Urinary bladder (tissue), 3 donors: ENCODE measurements at regions not wholly inside any gene's neighbourhood (a gene's known extent, or its start where the extent isn't known, plus 50 kb on each side); places are given as distances from the start of the nearest gene placed in this dataset.

ENCODE experiments used
- DNase-seq: peaks from one replicate; pipeline ENCODE4 v3.0.0-alpha.2; 2015; ENCODE audit errors: extremely low spot score
- H3K27ac ChIP-seq: one replicate; pipeline ENCODE4 v1.5.1; 2013; ENCODE audit warnings: low read depth, mild to moderate bottlenecking, moderate library complexity
- H3K36me3 ChIP-seq: one replicate; pipeline ENCODE4 v1.6.1; 2013; ENCODE audit warnings: mild to moderate bottlenecking, moderate library complexity; ENCODE audit not compliant: insufficient read depth
- H3K4me1 ChIP-seq: one replicate; pipeline ENCODE4 v1.6.1; 2013; ENCODE audit warnings: mild to moderate bottlenecking, moderate library complexity; ENCODE audit not compliant: insufficient read depth
- H3K4me3 ChIP-seq: one replicate; pipeline ENCODE4 v1.5.1; 2013; ENCODE audit warnings: low read depth, low read length
- WGBS: extraction: QIAGEN DNeasy Blood & Tissue Kit; methylation state at CpG from one replicate; pipeline ENCODE4 v1.1.7; 2013; 5-methylcytosine and 5-hydroxymethylcytosine counted together
- donor health status: healthy with polysubstance abuse.
- donor health status: healthy.

- DNase-seq = no peak
- Histone ChIP-seq H3K4me1 (no peaks in the 10 kb centered on the region), H3K36me3 (no peaks in the 10 kb centered on the region), H3K27ac (no peak overlapping the region), H3K4me3 (no peak overlapping the region)
Measured at GRCh38 chr4:29240641-29241040, 1479.5 kb upstream of the PCDH7 start.

GRCh38 chr4:29243054-29243453, 1477.1 kb upstream of the PCDH7 start:
- no peak for DNase-seq
- Histone ChIP-seq H3K4me3 (no peak overlapping the region), H3K4me1 (no peaks in the 10 kb centered on the region), H3K36me3 (no peaks in the 10 kb centered on the region), H3K27ac (no peak overlapping the region)
- WGBS = 72% methylated on average over 1 of the region's 1 CpG

- H3K27ac ChIP-seq = no peak overlapping the region
- no peak for DNase-seq
- no peaks in the 10 kb centered on the region for H3K36me3 ChIP-seq
- H3K4me1 ChIP-seq = no peaks in the 10 kb centered on the region
- WGBS = 99% methylated on average over 1 of the region's 1 CpG
- H3K4me3 ChIP-seq = no peak overlapping the region
Measured at GRCh38 chr4:29243851-29244250, 1476.3 kb upstream of the PCDH7 start.

GRCh38 chr4:29259556-29259955, 1460.6 kb upstream of the PCDH7 start:
- no peak overlapping the region for H3K27ac ChIP-seq
- WGBS = 83% methylated on average over 2 of the region's 2 CpGs
- no peak for DNase-seq
- no peaks in the 10 kb centered on the region for H3K4me1 ChIP-seq
- no peak overlapping the region for H3K4me3 ChIP-seq
- H3K36me3 ChIP-seq = no peaks in the 10 kb centered on the region

- H3K4me1 ChIP-seq = no peaks in the 10 kb centered on the region
- WGBS = 52% methylated on average over 2 of the region's 2 CpGs
- H3K36me3 ChIP-seq = no peaks in the 10 kb centered on the region
- peak; percentile 6 for DNase-seq
- no peak overlapping the region for H3K4me3 ChIP-seq
- no peak overlapping the region for H3K27ac ChIP-seq
Measured at GRCh38 chr4:29262986-29263385, 1457.2 kb upstream of the PCDH7 start.

GRCh38 chr4:29276150-29276549, 1444.0 kb upstream of the PCDH7 start:
- no peak for DNase-seq
- WGBS = 71% methylated on average over 1 of the region's 1 CpG

GRCh38 chr4:29277381-29277780, 1442.8 kb upstream of the PCDH7 start:
- no peak for DNase-seq
- Histone ChIP-seq H3K36me3 (no peaks in the 10 kb centered on the region), H3K4me1 (no peaks in the 10 kb centered on the region), H3K27ac (no peak overlapping the region), H3K4me3 (no peak overlapping the region)

More at GRCh38 chr4:29276150-29276549, 1444.0 kb upstream of the PCDH7 start:
- no peaks in the 10 kb centered on the region for H3K36me3 ChIP-seq
- no peaks in the 10 kb centered on the region for H3K4me1 ChIP-seq
- no peak overlapping the region for H3K27ac ChIP-seq
- no peak overlapping the region for H3K4me3 ChIP-seq

GRCh38 chr4:29278585-29278984, 1441.6 kb upstream of the PCDH7 start:
- Histone ChIP-seq H3K27ac (no peak overlapping the region), H3K36me3 (no peaks in the 10 kb centered on the region), H3K4me1 (no peaks in the 10 kb centered on the region), H3K4me3 (no peak overlapping the region)
- 16% methylated on average over 2 of the region's 2 CpGs for WGBS
- no peak for DNase-seq

GRCh38 chr4:29289118-29289517, 1431.1 kb upstream of the PCDH7 start:
- 89% methylated on average over 1 of the region's 1 CpG for WGBS

GRCh38 chr4:29295280-29295679, 1424.9 kb upstream of the PCDH7 start:
- no peak for DNase-seq
- Histone ChIP-seq H3K36me3 (no peaks in the 10 kb centered on the region), H3K4me1 (no peaks in the 10 kb centered on the region), H3K4me3 (no peak overlapping the region), H3K27ac (no peak overlapping the region)

More at GRCh38 chr4:29289118-29289517, 1431.1 kb upstream of the PCDH7 start:
- Histone ChIP-seq H3K4me3 (no peak overlapping the region), H3K4me1 (no peaks in the 10 kb centered on the region), H3K27ac (no peak overlapping the region), H3K36me3 (no peaks in the 10 kb centered on the region)
- no peak for DNase-seq

- no peaks in the 10 kb centered on the region for H3K36me3 ChIP-seq
- H3K4me1 ChIP-seq = no peaks in the 10 kb centered on the region
- no peak overlapping the region for H3K4me3 ChIP-seq
- WGBS = 65% methylated on average over 3 of the region's 3 CpGs
- no peak for DNase-seq
- H3K27ac ChIP-seq = no peak overlapping the region
Measured at GRCh38 chr4:29304595-29304994, 1415.6 kb upstream of the PCDH7 start.

GRCh38 chr4:29307256-29307655, 1412.9 kb upstream of the PCDH7 start:
- Histone ChIP-seq H3K36me3 (no peaks in the 10 kb centered on the region), H3K27ac (no peak overlapping the region), H3K4me1 (no peaks in the 10 kb centered on the region), H3K4me3 (no peak overlapping the region)
- DNase-seq = no peak

GRCh38 chr4:29307755-29308154, 1412.4 kb upstream of the PCDH7 start:
- no peaks in the 10 kb centered on the region for H3K36me3 ChIP-seq

GRCh38 chr4:29309050-29309449, 1411.1 kb upstream of the PCDH7 start:
- no peaks in the 10 kb centered on the region for H3K4me1 ChIP-seq
- WGBS = 73% methylated on average over 3 of the region's 3 CpGs
- H3K27ac ChIP-seq = no peak overlapping the region
- no peak for DNase-seq
- no peak overlapping the region for H3K4me3 ChIP-seq
- H3K36me3 ChIP-seq = no peaks in the 10 kb centered on the region

More at GRCh38 chr4:29307755-29308154, 1412.4 kb upstream of the PCDH7 start:
- Histone ChIP-seq H3K27ac (no peak overlapping the region), H3K4me3 (no peak overlapping the region), H3K4me1 (no peaks in the 10 kb centered on the region)
- DNase-seq = no peak
- 94% methylated on average over 1 of the region's 1 CpG for WGBS

GRCh38 chr4:29310252-29310651, 1409.9 kb upstream of the PCDH7 start:
- no peaks in the 10 kb centered on the region for H3K36me3 ChIP-seq
- H3K27ac ChIP-seq = no peak overlapping the region
- H3K4me3 ChIP-seq = no peak overlapping the region
- H3K4me1 ChIP-seq = no peaks in the 10 kb centered on the region
- no peak for DNase-seq
